ENCODE measurements at regions not wholly inside any gene's neighbourhood (a gene's known extent, or its start where the extent isn't known, plus 50 kb on each side); places are given as distances from the start of the nearest gene placed in this dataset.
A peak's percentile ranks its signal among the peaks of the same experiment; 100 is the strongest.
"Not testable (repeated sequence)": the region's sequence is repeated elsewhere in the genome, so short reads cannot be mapped to it uniquely, and the experiment has no call there.

GRCh38 chr6:81556551-81556950, 195.9 kb downstream of the TENT5A start:
- Histone ChIP-seq H3K27ac (ENCODE audit: low read depth in 2 of 2, low read length in 2 of 2) (no peak overlapping the region), H3K36me3 (ENCODE audit: control insufficient read depth in 2 of 2, insufficient read depth in 2 of 2, low read length in 2 of 2) (no peaks in the 10 kb centered on the region), H3K9me3 (ENCODE audit: control insufficient read depth in 2 of 2, low read length in 2 of 2) (no peaks in the 10 kb centered on the region), H3K4me1 (ENCODE audit: control insufficient read depth in 2 of 2, insufficient read depth in 2 of 2, low read length in 2 of 2) (peaks cover 2 to 4% of the 10 kb centered on the region in 2 donors), H3K9ac (ENCODE audit: low read depth in 1 of 2, low read length in 2 of 2) (no peak overlapping the region), H3K27me3 (ENCODE audit: control insufficient read depth in 2 of 2, insufficient read depth in 2 of 2, low read length in 2 of 2) (no peaks in the 10 kb centered on the region), H3K4me3 (ENCODE audit: low read length in 2 of 2) (no peak overlapping the region)

DNA sequence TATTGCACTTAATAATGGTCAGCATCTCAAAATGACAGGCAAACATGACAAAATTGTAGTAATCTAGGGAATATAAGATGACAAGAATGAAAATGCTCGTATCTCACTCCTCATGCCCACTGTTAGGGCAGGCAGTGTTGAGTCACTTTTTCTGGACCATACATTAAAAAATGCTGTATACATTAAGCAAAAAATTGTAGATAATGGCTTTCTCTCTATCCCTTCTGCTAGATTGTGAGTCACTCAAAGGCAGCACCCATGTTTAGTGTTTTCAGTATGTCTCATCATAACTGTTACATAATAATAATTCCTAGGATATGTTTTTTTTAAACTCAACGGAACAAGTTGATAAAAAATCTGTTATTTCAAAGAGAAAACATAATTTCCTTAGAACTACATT, 199.3 kb downstream of the TENT5A start:
- H3K27me3 ChIP-seq (ENCODE audit: control insufficient read depth in 2 of 2, insufficient read depth in 2 of 2, low read length in 2 of 2), result no peaks in the 10 kb centered on the region
- H3K9me3 ChIP-seq (ENCODE audit: control insufficient read depth in 2 of 2, low read length in 2 of 2), result no peaks in the 10 kb centered on the region
- H3K4me1 ChIP-seq (ENCODE audit: control insufficient read depth in 2 of 2, insufficient read depth in 2 of 2, low read length in 2 of 2), result no peaks in the 10 kb centered on the region
- H3K27ac ChIP-seq (ENCODE audit: low read depth in 2 of 2, low read length in 2 of 2), result no peak overlapping the region
- H3K36me3 ChIP-seq (ENCODE audit: control insufficient read depth in 2 of 2, insufficient read depth in 2 of 2, low read length in 2 of 2), result no peaks in the 10 kb centered on the region
- no peak overlapping the region for H3K4me3 ChIP-seq (ENCODE audit: low read length in 2 of 2)
- H3K9ac ChIP-seq (ENCODE audit: low read depth in 1 of 2, low read length in 2 of 2), result no peak overlapping the region

DNA sequence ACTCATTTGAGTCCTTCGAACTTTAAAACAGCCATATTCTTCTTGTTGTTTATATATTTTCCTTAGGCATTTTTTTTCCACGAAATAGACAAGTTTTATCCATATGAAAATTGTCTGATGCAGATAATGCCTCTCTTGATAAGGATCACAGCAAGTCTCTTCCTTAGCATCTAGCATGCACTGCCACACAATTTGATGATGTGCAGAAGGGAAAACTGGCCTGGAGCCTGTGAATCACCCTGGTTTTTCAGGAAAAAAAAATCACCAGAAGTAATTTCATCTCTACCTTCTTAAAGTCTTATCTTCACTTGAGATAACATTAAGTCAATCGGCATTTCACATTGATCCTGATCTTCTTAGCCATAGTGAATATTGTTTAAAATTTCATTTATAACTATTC, 199.8 kb downstream of the TENT5A start:
- Histone ChIP-seq H3K27ac (ENCODE audit: low read depth in 2 of 2, low read length in 2 of 2) (no peak overlapping the region), H3K9ac (ENCODE audit: low read depth in 1 of 2, low read length in 2 of 2) (no peak overlapping the region), H3K4me3 (ENCODE audit: low read length in 2 of 2) (no peak overlapping the region), H3K27me3 (ENCODE audit: control insufficient read depth in 2 of 2, insufficient read depth in 2 of 2, low read length in 2 of 2) (no peaks in the 10 kb centered on the region), H3K36me3 (ENCODE audit: control insufficient read depth in 2 of 2, insufficient read depth in 2 of 2, low read length in 2 of 2) (no peaks in the 10 kb centered on the region), H3K9me3 (ENCODE audit: control insufficient read depth in 2 of 2, low read length in 2 of 2) (no peaks in the 10 kb centered on the region), H3K4me1 (ENCODE audit: control insufficient read depth in 2 of 2, insufficient read depth in 2 of 2, low read length in 2 of 2) (no peaks in the 10 kb centered on the region)

- H3K27me3 ChIP-seq (ENCODE audit: control insufficient read depth in 2 of 2, insufficient read depth in 2 of 2, low read length in 2 of 2), result no peaks in the 10 kb centered on the region
- no peak overlapping the region for H3K4me3 ChIP-seq (ENCODE audit: low read length in 2 of 2)
- peak overlapping the region in 1 of 2 donors; percentile 51 for H3K27ac ChIP-seq (ENCODE audit: low read depth in 2 of 2, low read length in 2 of 2)
- peaks cover 0 to 4% of the 10 kb centered on the region in 2 donors for H3K4me1 ChIP-seq (ENCODE audit: control insufficient read depth in 2 of 2, insufficient read depth in 2 of 2, low read length in 2 of 2)
- H3K9ac ChIP-seq (ENCODE audit: low read depth in 1 of 2, low read length in 2 of 2), result no peak overlapping the region
- H3K9me3 ChIP-seq (ENCODE audit: control insufficient read depth in 2 of 2, low read length in 2 of 2), result no peaks in the 10 kb centered on the region
- H3K36me3 ChIP-seq (ENCODE audit: control insufficient read depth in 2 of 2, insufficient read depth in 2 of 2, low read length in 2 of 2), result no peaks in the 10 kb centered on the region
Observed at GRCh38 chr6:81547149-81547548, 205.3 kb downstream of the TENT5A start.

DNA sequence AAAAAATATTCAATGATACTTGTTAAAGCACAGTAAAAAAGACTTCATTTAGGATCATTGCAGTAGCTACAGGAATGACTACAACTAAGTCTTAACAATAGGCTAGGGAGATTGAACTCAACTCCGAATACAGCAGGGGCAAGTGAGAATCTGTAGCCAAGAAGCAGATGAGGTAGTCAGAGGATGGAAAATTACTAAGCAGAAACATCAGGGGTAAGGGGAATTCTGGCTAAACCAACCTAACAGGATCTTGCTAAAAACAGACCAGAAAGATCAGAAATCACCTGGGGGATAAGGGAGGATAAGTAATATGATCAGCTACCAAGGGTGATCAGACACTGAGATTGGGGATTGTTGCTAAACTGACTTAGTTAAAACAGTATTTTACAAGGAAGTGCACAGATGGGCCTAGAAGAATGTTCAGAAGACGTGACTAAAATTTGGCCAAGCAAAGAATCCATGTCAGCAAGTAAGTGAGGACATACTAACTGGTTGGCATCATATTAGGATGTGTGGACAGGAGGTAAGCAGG, 217.5 kb downstream of the TENT5A start:
- Histone ChIP-seq H3K27me3 (ENCODE audit: control insufficient read depth in 2 of 2, insufficient read depth in 2 of 2, low read length in 2 of 2) (no peaks in the 10 kb centered on the region), H3K9ac (ENCODE audit: low read depth in 1 of 2, low read length in 2 of 2) (no peak overlapping the region), H3K4me1 (ENCODE audit: control insufficient read depth in 2 of 2, insufficient read depth in 2 of 2, low read length in 2 of 2) (no peaks in the 10 kb centered on the region), H3K36me3 (ENCODE audit: control insufficient read depth in 2 of 2, insufficient read depth in 2 of 2, low read length in 2 of 2) (no peaks in the 10 kb centered on the region), H3K4me3 (ENCODE audit: low read length in 2 of 2) (no peak overlapping the region), H3K27ac (ENCODE audit: low read depth in 2 of 2, low read length in 2 of 2) (no peak overlapping the region), H3K9me3 (ENCODE audit: control insufficient read depth in 2 of 2, low read length in 2 of 2) (no peaks in the 10 kb centered on the region)

GRCh38 chr6:81531869-81532561, 220.5 kb downstream of the TENT5A start:
- Histone ChIP-seq H3K9ac (ENCODE audit: low read depth in 1 of 2, low read length in 2 of 2) (no peak overlapping the region), H3K4me3 (ENCODE audit: low read length in 2 of 2) (no peak overlapping the region), H3K27ac (ENCODE audit: low read depth in 2 of 2, low read length in 2 of 2) (no peak overlapping the region), H3K27me3 (ENCODE audit: control insufficient read depth in 2 of 2, insufficient read depth in 2 of 2, low read length in 2 of 2) (no peaks in the 10 kb centered on the region), H3K4me1 (ENCODE audit: control insufficient read depth in 2 of 2, insufficient read depth in 2 of 2, low read length in 2 of 2) (no peaks in the 10 kb centered on the region), H3K36me3 (ENCODE audit: control insufficient read depth in 2 of 2, insufficient read depth in 2 of 2, low read length in 2 of 2) (no peaks in the 10 kb centered on the region), H3K9me3 (ENCODE audit: control insufficient read depth in 2 of 2, low read length in 2 of 2) (no peaks in the 10 kb centered on the region)

DNA sequence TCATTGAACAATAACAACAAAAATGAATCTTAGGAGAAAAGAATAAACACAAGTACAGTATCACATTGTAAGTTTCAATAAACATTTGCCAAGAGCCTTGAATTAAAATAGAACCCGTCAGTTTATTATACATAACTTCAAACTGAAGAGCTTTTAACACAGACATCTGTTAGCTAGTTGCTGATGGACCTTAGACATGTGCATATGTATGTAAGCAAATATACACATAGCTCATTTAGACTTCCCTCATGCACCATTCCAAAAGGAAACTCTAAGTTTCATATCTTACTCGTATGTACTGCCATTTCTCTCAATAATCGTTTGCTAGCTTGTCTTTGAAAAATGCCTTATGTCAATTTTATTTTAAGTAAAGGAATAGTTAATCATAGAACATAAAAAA, 235.0 kb downstream of the TENT5A start:
- Histone ChIP-seq H3K9ac (ENCODE audit: low read depth in 1 of 2, low read length in 2 of 2) (no peak overlapping the region), H3K4me1 (ENCODE audit: control insufficient read depth in 2 of 2, insufficient read depth in 2 of 2, low read length in 2 of 2) (no peaks in the 10 kb centered on the region), H3K27me3 (ENCODE audit: control insufficient read depth in 2 of 2, insufficient read depth in 2 of 2, low read length in 2 of 2) (no peaks in the 10 kb centered on the region), H3K9me3 (ENCODE audit: control insufficient read depth in 2 of 2, low read length in 2 of 2) (no peaks in the 10 kb centered on the region), H3K36me3 (ENCODE audit: control insufficient read depth in 2 of 2, insufficient read depth in 2 of 2, low read length in 2 of 2) (no peaks in the 10 kb centered on the region), H3K4me3 (ENCODE audit: low read length in 2 of 2) (no peak overlapping the region), H3K27ac (ENCODE audit: low read depth in 2 of 2, low read length in 2 of 2) (no peak overlapping the region)

GRCh38 chr6:81515562-81516453, 236.7 kb downstream of the TENT5A start:
- Histone ChIP-seq H3K27me3 (ENCODE audit: control insufficient read depth in 2 of 2, insufficient read depth in 2 of 2, low read length in 2 of 2) (no peaks in the 10 kb centered on the region), H3K9ac (ENCODE audit: low read depth in 1 of 2, low read length in 2 of 2) (no peak overlapping the region), H3K36me3 (ENCODE audit: control insufficient read depth in 2 of 2, insufficient read depth in 2 of 2, low read length in 2 of 2) (no peaks in the 10 kb centered on the region), H3K9me3 (ENCODE audit: control insufficient read depth in 2 of 2, low read length in 2 of 2) (no peaks in the 10 kb centered on the region), H3K27ac (ENCODE audit: low read depth in 2 of 2, low read length in 2 of 2) (no peak overlapping the region), H3K4me1 (ENCODE audit: control insufficient read depth in 2 of 2, insufficient read depth in 2 of 2, low read length in 2 of 2) (peaks cover 0 to 11% of the 10 kb centered on the region in 2 donors), H3K4me3 (ENCODE audit: low read length in 2 of 2) (no peak overlapping the region)

- H3K4me3 ChIP-seq (ENCODE audit: low read length in 2 of 2); H3K9me3 ChIP-seq (ENCODE audit: control insufficient read depth in 2 of 2, low read length in 2 of 2); H3K9ac ChIP-seq (ENCODE audit: low read depth in 1 of 2, low read length in 2 of 2); H3K36me3 ChIP-seq (ENCODE audit: control insufficient read depth in 2 of 2, insufficient read depth in 2 of 2, low read length in 2 of 2); H3K27ac ChIP-seq (ENCODE audit: low read depth in 2 of 2, low read length in 2 of 2); H3K27me3 ChIP-seq (ENCODE audit: control insufficient read depth in 2 of 2, insufficient read depth in 2 of 2, low read length in 2 of 2): not testable (repeated sequence)
- H3K4me1 ChIP-seq (ENCODE audit: control insufficient read depth in 2 of 2, insufficient read depth in 2 of 2, low read length in 2 of 2), result peaks cover 0 to 14% of the 10 kb centered on the region in 2 donors
Observed at GRCh38 chr6:81514195-81514594, 238.3 kb downstream of the TENT5A start.

DNA sequence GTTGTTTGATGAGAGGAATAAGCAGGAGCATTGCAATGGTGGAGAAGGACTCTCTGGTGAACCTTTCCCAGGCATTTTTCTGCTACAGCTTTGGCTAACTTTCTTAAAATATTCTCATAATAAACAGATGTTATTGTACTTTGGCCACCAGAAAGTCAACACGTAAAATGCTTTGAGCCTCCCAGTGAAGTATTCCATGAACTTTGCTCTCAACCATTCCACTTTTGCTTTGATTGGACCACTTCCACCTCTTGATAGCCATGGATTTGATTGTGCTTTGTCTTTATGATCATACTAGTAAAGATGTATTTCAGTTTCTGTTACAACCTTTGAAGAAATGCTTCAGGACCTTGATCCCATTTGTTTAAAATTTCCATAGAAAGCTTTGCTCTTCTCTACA, 241.1 kb downstream of the TENT5A start:
- Histone ChIP-seq H3K9ac (ENCODE audit: low read depth in 1 of 2, low read length in 2 of 2) (no peak overlapping the region), H3K9me3 (ENCODE audit: control insufficient read depth in 2 of 2, low read length in 2 of 2) (no peaks in the 10 kb centered on the region), H3K4me1 (ENCODE audit: control insufficient read depth in 2 of 2, insufficient read depth in 2 of 2, low read length in 2 of 2) (peaks cover 0 to 14% of the 10 kb centered on the region in 2 donors), H3K36me3 (ENCODE audit: control insufficient read depth in 2 of 2, insufficient read depth in 2 of 2, low read length in 2 of 2) (no peaks in the 10 kb centered on the region), H3K27ac (ENCODE audit: low read depth in 2 of 2, low read length in 2 of 2) (peak overlapping the region in 1 of 2 donors; percentile 14), H3K4me3 (ENCODE audit: low read length in 2 of 2) (peak overlapping the region in 1 of 2 donors; percentile 10), H3K27me3 (ENCODE audit: control insufficient read depth in 2 of 2, insufficient read depth in 2 of 2, low read length in 2 of 2) (no peaks in the 10 kb centered on the region)
